K562 (cell line): ENCODE measurements at regions not wholly inside any gene's neighbourhood (a gene's known extent, or its start where the extent isn't known, plus 50 kb on each side); places are given as distances from the start of the nearest gene placed in this dataset.

ENCODE experiments used
- ATAC-seq: fragments of 200-7000 bp; cut with Tn5 transposase; 3 replicates; pipeline ENCODE4 v1.9.1; 2020; ENCODE audit warnings: moderate library complexity
- BruUV-seq: library from RNA; stranded (reverse); fragments of 400-500 nt; replicated peaks from 2 replicates; lab custom pipeline; 2021; lab: Mats Ljungman, UMichigan
- CTCF ChIA-PET: fragments of 300-600 bp; formaldehyde crosslinking; extraction: SDS; loops from one replicate; lab custom pipeline; 2021; ENCODE audit warnings: low intra/inter-chr PET ratio; lab: Yijun Ruan, JAX
- POLR2A ChIA-PET: fragments of 300-600, 350-650 bp; sonication (Branson Sonifier 250); formaldehyde crosslinking; extraction: SDS; loops from one replicate; lab custom pipeline; 2021; ENCODE audit warnings: antibody characterized with exemption, inconsistent platforms; lab: Yijun Ruan, JAX
- DNase-seq, 4 experiments: peaks; one replicate each; pipeline versions ENCODE4 v3.0.0 to v3.0.0-alpha.2; 2011 to 2018; ENCODE audit warnings: low spot score in 3 of 4, mixed read lengths in 3 of 4; ENCODE audit errors: extremely low read depth in 1 of 4
- FAIRE-seq: peaks from 2 replicates; lab custom pipeline; 2011; peaks lifted over from hg19 to GRCh38; lab: Jason Lieb, UNC
- H2AFZ ChIP-seq: 2 replicates; pipeline ENCODE4 v1.6.0; 2011; ENCODE audit warnings: low read depth, low read length, control low read depth, inconsistent platforms
- H3K27ac ChIP-seq: fragments of 200-600 bp; 3 replicates; pipeline ENCODE4 v1.8.0; 2011; ENCODE audit warnings: low read depth, mild to moderate bottlenecking, control low read depth, inconsistent platforms, low read length, moderate library complexity, mixed read lengths; ENCODE audit errors: extremely low read depth
- H3K27me3 ChIP-seq, 2 experiments: fragments of 300-600 bp in 1 of 2; 2 replicates in 1 of 2; 3 replicates in 1 of 2; pipeline versions ENCODE4 v1.6.0 to v1.8.0; 2011; ENCODE audit warnings: inconsistent platforms in 2 of 2, low read length in 2 of 2, mild to moderate bottlenecking in 1 of 2, mixed read lengths in 1 of 2, moderate library complexity in 1 of 2; ENCODE audit not compliant: control insufficient read depth in 2 of 2, insufficient read depth in 2 of 2
- H3K36me3 ChIP-seq: fragments of 300-600 bp; 3 replicates; pipeline ENCODE4 v1.8.0; 2011; ENCODE audit warnings: mild to moderate bottlenecking, low read length, inconsistent platforms; ENCODE audit not compliant: control insufficient read depth, insufficient read depth
- H3K4me1 ChIP-seq, 2 experiments: fragments of 200-600 bp in 1 of 2; replicated peaks in 1 of 2; 2 replicates in 1 of 2; 3 replicates in 1 of 2; pipeline versions ENCODE4 v1.5.1 to v1.8.0; 2011; ENCODE audit warnings: inconsistent platforms in 2 of 2, low read length in 2 of 2, mild to moderate bottlenecking in 1 of 2, mixed read lengths in 1 of 2, moderate library complexity in 1 of 2; ENCODE audit not compliant: control insufficient read depth in 2 of 2, insufficient read depth in 2 of 2
- H3K4me2 ChIP-seq: 2 replicates; pipeline ENCODE4 v1.6.1; 2011; ENCODE audit warnings: low read length, control low read depth, inconsistent platforms, mixed read lengths; ENCODE audit not compliant: insufficient read depth
- H3K4me3 ChIP-seq: fragments of 200-600 bp; sonication (generic), shearing (Covaris generic); 2 replicates; pipeline ENCODE4 v1.5.1; 2016; ENCODE audit warnings: control low read depth, inconsistent platforms
- H3K79me2 ChIP-seq: fragments of 200-600 bp; 3 replicates; pipeline ENCODE4 v1.8.0; 2011; ENCODE audit warnings: low read length, inconsistent platforms; ENCODE audit not compliant: control insufficient read depth, insufficient read depth
- H3K9ac ChIP-seq, 2 experiments: 2 replicates each; pipeline versions ENCODE4 v1.6.0 to v1.6.1; 2011; ENCODE audit warnings: low read depth in 2 of 2, low read length in 2 of 2, control low read depth in 1 of 2, inconsistent platforms in 1 of 2, mild to moderate bottlenecking in 1 of 2, mixed read lengths in 1 of 2; ENCODE audit not compliant: insufficient read depth in 1 of 2
- H3K9me1 ChIP-seq: one replicate; pipeline ENCODE4 v1.6.0; 2011; ENCODE audit warnings: inconsistent platforms, mild to moderate bottlenecking, low read length, moderate library complexity; ENCODE audit not compliant: control insufficient read depth, insufficient read depth
- H3K9me3 ChIP-seq: replicated peaks from 2 replicates; pipeline ENCODE4 v1.5.1; 2011; ENCODE audit warnings: low read depth, low read length, inconsistent platforms; ENCODE audit not compliant: control insufficient read depth, insufficient read depth
- H4K20me1 ChIP-seq: replicated peaks from 2 replicates; pipeline ENCODE4 v1.6.1; 2011; ENCODE audit warnings: low read length, inconsistent platforms, mixed read lengths; ENCODE audit not compliant: control insufficient read depth, insufficient read depth
- ASH1L ChIP-seq: fragments of 450-650 bp; IDR thresholded peaks from 2 replicates; pipeline ENCODE4 v1.6.1; 2018; ENCODE audit warnings: borderline replicate concordance, mild to moderate bottlenecking, low read depth; ENCODE audit not compliant: partially characterized antibody
- BRD9 ChIP-seq: fragments of 450-650 bp; IDR thresholded peaks from 2 replicates; pipeline ENCODE4 v1.6.1; 2018; ENCODE audit warnings: low read depth; ENCODE audit not compliant: partially characterized antibody
- CBX5 ChIP-seq: IDR thresholded peaks from 2 replicates; pipeline ENCODE4 v1.6.1; 2014; ENCODE audit warnings: low read depth, borderline replicate concordance
- CXXC5 ChIP-seq: fragments of 250-450 bp; sonication (Bioruptor Pico); IDR thresholded peaks from 2 replicates; pipeline ENCODE4 v1.8.0; 2022; ENCODE audit warnings: inconsistent platforms, mild to moderate bottlenecking, moderate library complexity
- ETS2 ChIP-seq: IDR thresholded peaks from 2 replicates; pipeline ENCODE4 v1.6.1; 2016; ENCODE audit warnings: borderline replicate concordance, missing genetic modification characterization, mild to moderate bottlenecking, moderate library complexity, missing compliant biosample characterization; ENCODE audit not compliant: poor library complexity, severe bottlenecking
- MBD2 ChIP-seq: sonication (generic); IDR thresholded peaks from 2 replicates; pipeline ENCODE4 v1.6.1; 2016; ENCODE audit warnings: low read depth, borderline replicate concordance
- POLR2B ChIP-seq: fragments of 450-650 bp; IDR thresholded peaks from 2 replicates; pipeline ENCODE4 v1.6.1; 2018; ENCODE audit warnings: low read depth; ENCODE audit not compliant: partially characterized antibody
- SMARCB1 ChIP-seq: IDR thresholded peaks from 2 replicates; pipeline ENCODE4 v1.6.1; 2011; ENCODE audit warnings: improper control_type of control experiment, low read depth; ENCODE audit not compliant: insufficient read length
- SRSF9 ChIP-seq: fragments of 200-400 bp; formaldehyde crosslinking; IDR thresholded peaks from 2 replicates; pipeline ENCODE4 v1.6.1; 2017; ENCODE audit warnings: low read depth, low read length, borderline replicate concordance
- TEAD4 ChIP-seq, 2 experiments: sonication (generic) in 1 of 2; formaldehyde crosslinking in 1 of 2; IDR thresholded peaks; 2 replicates each; pipeline versions ENCODE4 v1.6.1 to v1.8.0; 2012 to 2022; ENCODE audit warnings: borderline replicate concordance in 1 of 2, inconsistent platforms in 1 of 2, low read length in 1 of 2, mild to moderate bottlenecking in 1 of 2, missing genetic modification reagents in 1 of 2
- ZEB2 ChIP-seq: fragments of 450-650 bp; IDR thresholded peaks from 2 replicates; pipeline ENCODE4 v1.6.1; 2016
- ZFP1 ChIP-seq: fragments of 450-650 bp; formaldehyde crosslinking; IDR thresholded peaks from 2 replicates; pipeline ENCODE4 v1.4.0; 2020; ENCODE audit warnings: mild to moderate bottlenecking, mixed read lengths
- ZKSCAN8 ChIP-seq: fragments of 200-800 bp; sonication (Bioruptor generic); IDR thresholded peaks from 2 replicates; pipeline ENCODE4 v1.6.1; 2016; ENCODE audit warnings: missing genetic modification characterization, missing compliant biosample characterization
- ZNF184 ChIP-seq: sonication (generic); formaldehyde crosslinking; IDR thresholded peaks from 2 replicates; pipeline ENCODE4 v1.5.0; 2020; ENCODE audit warnings: missing genetic modification reagents
- ZNF212 ChIP-seq: fragments of 450-650 bp; formaldehyde crosslinking; IDR thresholded peaks from 2 replicates; pipeline ENCODE4 v1.4.0; 2020; ENCODE audit warnings: mild to moderate bottlenecking
- ZNF445 ChIP-seq: fragments of 250-450 bp; sonication (Bioruptor Pico); IDR thresholded peaks from 2 replicates; pipeline ENCODE4 v1.4.0; 2020; ENCODE audit warnings: low read depth, mild to moderate bottlenecking, moderate library complexity
- ZNF695 ChIP-seq: fragments of 450-650 bp; formaldehyde crosslinking; IDR thresholded peaks from 2 replicates; pipeline ENCODE4 v1.4.0; 2020; ENCODE audit warnings: mild to moderate bottlenecking, moderate library complexity
- WGBS: fragments of 100-300 bp; shearing (Covaris generic); methylation state at CpG from one replicate; pipeline ENCODE4 v1.1.6; 2016; ENCODE audit warnings: low coverage, mixed read lengths; ENCODE audit not compliant: insufficient coverage; ENCODE audit errors: missing lambda C conversion rate; 5-methylcytosine and 5-hydroxymethylcytosine counted together
- in situ Hi-C: fragments of 300-500 bp; cut with MboI; formaldehyde crosslinking; loops from 4 replicates; pipeline ENCODE4 v1.15.0; 2018; ENCODE audit warnings: inconsistent platforms, mixed read lengths
- intact Hi-C: fragments of 100-400 bp; cut with micrococcal nuclease; formaldehyde crosslinking; loops from 2 replicates; pipeline ENCODE4 v1.14.2; 2022
- TF ChIP-seq, protein P1 (sequence below): sonication (generic); formaldehyde crosslinking; IDR thresholded peaks from 2 replicates; pipeline ENCODE4 v1.8.1; 2022; ENCODE audit warnings: missing genetic modification reagents
- TF ChIP-seq, protein P2 (sequence below): fragments of 250-450 bp; sonication (Bioruptor Pico); IDR thresholded peaks from 2 replicates; pipeline ENCODE4 v1.8.0; 2021; ENCODE audit warnings: moderate library complexity, mild to moderate bottlenecking, inconsistent platforms
- TF ChIP-seq, protein P3 (sequence below), 2 experiments: IDR thresholded peaks; 2 replicates each; pipeline ENCODE4 v1.6.1; 2012; ENCODE audit warnings: improper control_type of control experiment in 2 of 2, low read depth in 2 of 2, low read length in 2 of 2, borderline replicate concordance in 1 of 2

DNA sequence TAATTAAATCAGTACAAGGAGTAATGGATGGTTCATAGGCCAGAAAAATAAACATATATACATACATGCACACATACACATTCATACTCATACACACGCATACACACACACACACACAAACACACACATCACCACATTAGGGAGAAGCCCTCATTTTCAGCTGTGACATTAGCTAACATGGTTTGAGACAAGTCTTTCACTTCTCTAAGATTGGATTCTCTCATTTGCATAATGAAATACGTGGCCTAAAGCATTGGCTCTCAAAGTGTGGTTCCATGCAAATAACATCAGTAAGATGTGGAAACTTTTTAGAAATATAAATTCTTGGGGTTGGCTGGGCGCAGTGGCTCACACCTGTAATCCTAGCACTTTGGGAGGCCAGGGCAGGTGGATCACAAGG, 452.6 kb downstream of the TAFA4 start:
- Histone ChIP-seq H3K27me3 (no peaks in the 10 kb centered on the region), H3K79me2 (no peaks in the 10 kb centered on the region), H3K27ac (no peak overlapping the region), H3K36me3 (no peaks in the 10 kb centered on the region), H3K9me3 (no peaks in the 10 kb centered on the region), H4K20me1 (no peaks in the 10 kb centered on the region), H3K4me3 (no peak overlapping the region), H3K9ac (no peak overlapping the region), H3K4me1 (no peaks in the 10 kb centered on the region), H3K9me1 (no peaks in the 10 kb centered on the region), H2AFZ (no peak overlapping the region), H3K4me2 (no peak overlapping the region)
- DNase-seq, result no peak
- ATAC-seq, result no peak
- BruUV-seq, result no TSS peak
- no peak for FAIRE-seq
- in situ Hi-C loops (no loop called here), intact Hi-C loops (no loop called here)
- no peak for TF ChIP-seq ZNF445
- TF ChIP-seq, protein P1, sequence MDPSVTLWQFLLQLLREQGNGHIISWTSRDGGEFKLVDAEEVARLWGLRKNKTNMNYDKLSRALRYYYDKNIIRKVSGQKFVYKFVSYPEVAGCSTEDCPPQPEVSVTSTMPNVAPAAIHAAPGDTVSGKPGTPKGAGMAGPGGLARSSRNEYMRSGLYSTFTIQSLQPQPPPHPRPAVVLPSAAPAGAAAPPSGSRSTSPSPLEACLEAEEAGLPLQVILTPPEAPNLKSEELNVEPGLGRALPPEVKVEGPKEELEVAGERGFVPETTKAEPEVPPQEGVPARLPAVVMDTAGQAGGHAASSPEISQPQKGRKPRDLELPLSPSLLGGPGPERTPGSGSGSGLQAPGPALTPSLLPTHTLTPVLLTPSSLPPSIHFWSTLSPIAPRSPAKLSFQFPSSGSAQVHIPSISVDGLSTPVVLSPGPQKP (CRISPR knock-in tag), result no peak
- TF ChIP-seq, protein P2, sequence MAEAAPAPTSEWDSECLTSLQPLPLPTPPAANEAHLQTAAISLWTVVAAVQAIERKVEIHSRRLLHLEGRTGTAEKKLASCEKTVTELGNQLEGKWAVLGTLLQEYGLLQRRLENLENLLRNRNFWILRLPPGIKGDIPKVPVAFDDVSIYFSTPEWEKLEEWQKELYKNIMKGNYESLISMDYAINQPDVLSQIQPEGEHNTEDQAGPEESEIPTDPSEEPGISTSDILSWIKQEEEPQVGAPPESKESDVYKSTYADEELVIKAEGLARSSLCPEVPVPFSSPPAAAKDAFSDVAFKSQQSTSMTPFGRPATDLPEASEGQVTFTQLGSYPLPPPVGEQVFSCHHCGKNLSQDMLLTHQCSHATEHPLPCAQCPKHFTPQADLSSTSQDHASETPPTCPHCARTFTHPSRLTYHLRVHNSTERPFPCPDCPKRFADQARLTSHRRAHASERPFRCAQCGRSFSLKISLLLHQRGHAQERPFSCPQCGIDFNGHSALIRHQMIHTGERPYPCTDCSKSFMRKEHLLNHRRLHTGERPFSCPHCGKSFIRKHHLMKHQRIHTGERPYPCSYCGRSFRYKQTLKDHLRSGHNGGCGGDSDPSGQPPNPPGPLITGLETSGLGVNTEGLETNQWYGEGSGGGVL (CRISPR knock-in tag), result no peak
- no peak for TF ChIP-seq POLR2B
- TF ChIP-seq ZKSCAN8 (CRISPR knock-in tag), result no peak
- no peak for TF ChIP-seq ZNF695
- no peak for TF ChIP-seq MBD2
- TF ChIP-seq ETS2 (tag), result no peak
- no peak for TF ChIP-seq ZFP1 (CRISPR knock-in tag)
- TF ChIP-seq TEAD4 (IDR thresholded peaks at IDR 0.05; ENCODE audit: low read length), result no peak
- no peak for TF ChIP-seq TEAD4 (CRISPR knock-in tag; IDR thresholded peaks at IDR 0.05; ENCODE audit: borderline replicate concordance)
- no peak for TF ChIP-seq ZEB2
- TF ChIP-seq ASH1L, result no peak
- TF ChIP-seq ZNF184 (CRISPR knock-in tag), result no peak
- TF ChIP-seq BRD9, result no peak
- TF ChIP-seq SMARCB1, result no peak
- no peak for TF ChIP-seq SRSF9
- no peak for TF ChIP-seq CBX5
- TF ChIP-seq, protein P3, sequence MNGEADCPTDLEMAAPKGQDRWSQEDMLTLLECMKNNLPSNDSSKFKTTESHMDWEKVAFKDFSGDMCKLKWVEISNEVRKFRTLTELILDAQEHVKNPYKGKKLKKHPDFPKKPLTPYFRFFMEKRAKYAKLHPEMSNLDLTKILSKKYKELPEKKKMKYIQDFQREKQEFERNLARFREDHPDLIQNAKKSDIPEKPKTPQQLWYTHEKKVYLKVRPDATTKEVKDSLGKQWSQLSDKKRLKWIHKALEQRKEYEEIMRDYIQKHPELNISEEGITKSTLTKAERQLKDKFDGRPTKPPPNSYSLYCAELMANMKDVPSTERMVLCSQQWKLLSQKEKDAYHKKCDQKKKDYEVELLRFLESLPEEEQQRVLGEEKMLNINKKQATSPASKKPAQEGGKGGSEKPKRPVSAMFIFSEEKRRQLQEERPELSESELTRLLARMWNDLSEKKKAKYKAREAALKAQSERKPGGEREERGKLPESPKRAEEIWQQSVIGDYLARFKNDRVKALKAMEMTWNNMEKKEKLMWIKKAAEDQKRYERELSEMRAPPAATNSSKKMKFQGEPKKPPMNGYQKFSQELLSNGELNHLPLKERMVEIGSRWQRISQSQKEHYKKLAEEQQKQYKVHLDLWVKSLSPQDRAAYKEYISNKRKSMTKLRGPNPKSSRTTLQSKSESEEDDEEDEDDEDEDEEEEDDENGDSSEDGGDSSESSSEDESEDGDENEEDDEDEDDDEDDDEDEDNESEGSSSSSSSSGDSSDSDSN (IDR thresholded peaks at IDR 0.05; ENCODE audit: borderline replicate concordance in 1 of 2, low read depth in 2 of 2, low read length in 2 of 2), result no peak
- TF ChIP-seq ZNF212 (CRISPR knock-in tag), result no peak
- no peak for TF ChIP-seq CXXC5 (CRISPR knock-in tag)
- WGBS, result 0% methylated on average over 2 of the region's 3 CpGs
- POLR2A ChIA-PET, result interaction anchor here (0.5 kb wide), 1 partner anchor 1876 kb away, joined by 3 read pairs; no protein-coding TSS in a partner anchor
- CTCF ChIA-PET, result no interaction called here
